MM.1S (cell line): ENCODE measurements at regions not wholly inside any gene's neighbourhood (a gene's known extent, or its start where the extent isn't known, plus 50 kb on each side); places are given as distances from the start of the nearest gene placed in this dataset.

Source experiments
- EZH2 ChIP-seq: fragments of 300-600 bp; sonication (generic); optimal IDR thresholded peaks from 2 replicates; pipeline ENCODE3; 2017; ENCODE audit warnings: low read depth, mild to moderate bottlenecking, antibody characterized with exemption, low read length, mixed read lengths
- EZH2phosphoT487 ChIP-seq: fragments of 300-600 bp; sonication (generic); IDR thresholded peaks from 2 replicates; pipeline ENCODE4 v1.6.1; 2018; ENCODE audit warnings: antibody characterized with exemption, low read length
- TF ChIP-seq, protein P1 (sequence below): fragments of 300-600 bp; sonication (generic); IDR thresholded peaks from 2 replicates; pipeline ENCODE4 v1.5.1; 2016; ENCODE audit warnings: antibody characterized with exemption, low read length, mixed read lengths

DNA sequence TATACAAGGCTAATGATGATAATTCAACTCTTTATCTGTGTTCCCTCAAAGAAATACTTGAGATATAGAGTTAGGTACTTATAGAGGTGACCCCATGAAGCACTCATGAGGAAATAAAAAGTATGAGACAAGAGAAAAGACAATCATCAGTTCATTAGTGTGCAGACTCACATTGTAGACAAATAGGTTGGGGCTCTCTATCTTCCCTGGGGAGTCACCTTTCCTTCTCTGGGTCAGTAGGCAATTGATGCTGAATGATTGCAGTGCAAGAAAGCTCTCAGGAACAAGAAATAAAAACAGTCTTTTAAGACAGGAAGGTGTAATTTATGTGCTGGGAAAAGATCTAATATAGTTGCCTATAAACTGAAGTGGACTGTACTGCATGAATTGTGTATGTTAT, 1357.6 kb upstream of the EPHA6 start:
- TF ChIP-seq, protein P1, sequence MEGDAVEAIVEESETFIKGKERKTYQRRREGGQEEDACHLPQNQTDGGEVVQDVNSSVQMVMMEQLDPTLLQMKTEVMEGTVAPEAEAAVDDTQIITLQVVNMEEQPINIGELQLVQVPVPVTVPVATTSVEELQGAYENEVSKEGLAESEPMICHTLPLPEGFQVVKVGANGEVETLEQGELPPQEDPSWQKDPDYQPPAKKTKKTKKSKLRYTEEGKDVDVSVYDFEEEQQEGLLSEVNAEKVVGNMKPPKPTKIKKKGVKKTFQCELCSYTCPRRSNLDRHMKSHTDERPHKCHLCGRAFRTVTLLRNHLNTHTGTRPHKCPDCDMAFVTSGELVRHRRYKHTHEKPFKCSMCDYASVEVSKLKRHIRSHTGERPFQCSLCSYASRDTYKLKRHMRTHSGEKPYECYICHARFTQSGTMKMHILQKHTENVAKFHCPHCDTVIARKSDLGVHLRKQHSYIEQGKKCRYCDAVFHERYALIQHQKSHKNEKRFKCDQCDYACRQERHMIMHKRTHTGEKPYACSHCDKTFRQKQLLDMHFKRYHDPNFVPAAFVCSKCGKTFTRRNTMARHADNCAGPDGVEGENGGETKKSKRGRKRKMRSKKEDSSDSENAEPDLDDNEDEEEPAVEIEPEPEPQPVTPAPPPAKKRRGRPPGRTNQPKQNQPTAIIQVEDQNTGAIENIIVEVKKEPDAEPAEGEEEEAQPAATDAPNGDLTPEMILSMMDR, result no peak
- TF ChIP-seq EZH2phosphoT487, result no peak
- no peak for TF ChIP-seq EZH2
